ENCODE measurements at regions not wholly inside any gene's neighbourhood (a gene's known extent, or its start where the extent isn't known, plus 50 kb on each side); places are given as distances from the start of the nearest gene placed in this dataset.

GRCh38 chr11:45056529-45056928 is 89.9 kb upstream of the PRDM11 start:
- no peak for TF ChIP-seq CTCF (IDR thresholded peaks at IDR 0.05; ENCODE audit: borderline replicate concordance, extremely low read depth, low read length, poor library complexity, severe bottlenecking)
- TF ChIP-seq EZH2 (IDR thresholded peaks at IDR 0.05; ENCODE audit: borderline replicate concordance, low read depth, low read length, severe bottlenecking): no peak

Data from DND-41 (cell line).